ENCODE measurements at regions not wholly inside any gene's neighbourhood (a gene's known extent, or its start where the extent isn't known, plus 50 kb on each side); places are given as distances from the start of the nearest gene placed in this dataset.
"Not testable (repeated sequence)": the region's sequence is repeated elsewhere in the genome, so short reads cannot be mapped to it uniquely, and the experiment has no call there.

DNA sequence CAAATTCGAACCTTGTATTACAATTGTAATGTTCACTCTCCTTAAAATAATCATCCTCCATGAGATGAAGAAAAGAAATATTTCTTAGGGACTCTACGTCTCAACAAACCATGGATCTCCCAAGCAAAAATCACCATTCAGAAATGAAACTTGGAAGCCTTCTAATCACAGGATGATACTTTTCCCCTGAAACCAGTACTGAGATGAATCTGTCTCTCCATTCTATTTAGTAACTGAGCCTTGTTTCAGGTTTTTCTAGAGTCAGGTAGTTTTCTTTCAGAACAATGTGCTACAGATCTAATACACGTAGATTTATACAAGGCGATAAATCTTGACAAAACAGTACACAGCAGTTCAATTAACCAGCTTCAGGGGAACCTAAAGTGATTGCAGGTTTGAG is 660.1 kb upstream of the CBLB start:
- ATAC-seq: no peak
- DNase-seq: no peak
- Histone ChIP-seq H3K4me3 (no peak overlapping the region), H3K27ac (no peak overlapping the region), H3K27me3 (no peaks in the 10 kb centered on the region), H3K9me3 (no peaks in the 10 kb centered on the region), H3K4me1 (no peaks in the 10 kb centered on the region), H3K36me3 (no peaks in the 10 kb centered on the region)
- TF ChIP-seq, protein P1, sequence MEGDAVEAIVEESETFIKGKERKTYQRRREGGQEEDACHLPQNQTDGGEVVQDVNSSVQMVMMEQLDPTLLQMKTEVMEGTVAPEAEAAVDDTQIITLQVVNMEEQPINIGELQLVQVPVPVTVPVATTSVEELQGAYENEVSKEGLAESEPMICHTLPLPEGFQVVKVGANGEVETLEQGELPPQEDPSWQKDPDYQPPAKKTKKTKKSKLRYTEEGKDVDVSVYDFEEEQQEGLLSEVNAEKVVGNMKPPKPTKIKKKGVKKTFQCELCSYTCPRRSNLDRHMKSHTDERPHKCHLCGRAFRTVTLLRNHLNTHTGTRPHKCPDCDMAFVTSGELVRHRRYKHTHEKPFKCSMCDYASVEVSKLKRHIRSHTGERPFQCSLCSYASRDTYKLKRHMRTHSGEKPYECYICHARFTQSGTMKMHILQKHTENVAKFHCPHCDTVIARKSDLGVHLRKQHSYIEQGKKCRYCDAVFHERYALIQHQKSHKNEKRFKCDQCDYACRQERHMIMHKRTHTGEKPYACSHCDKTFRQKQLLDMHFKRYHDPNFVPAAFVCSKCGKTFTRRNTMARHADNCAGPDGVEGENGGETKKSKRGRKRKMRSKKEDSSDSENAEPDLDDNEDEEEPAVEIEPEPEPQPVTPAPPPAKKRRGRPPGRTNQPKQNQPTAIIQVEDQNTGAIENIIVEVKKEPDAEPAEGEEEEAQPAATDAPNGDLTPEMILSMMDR (IDR thresholded peaks at IDR 0.05): no peak
- intact Hi-C loops (cut with DNase I): no loop called here

DNA sequence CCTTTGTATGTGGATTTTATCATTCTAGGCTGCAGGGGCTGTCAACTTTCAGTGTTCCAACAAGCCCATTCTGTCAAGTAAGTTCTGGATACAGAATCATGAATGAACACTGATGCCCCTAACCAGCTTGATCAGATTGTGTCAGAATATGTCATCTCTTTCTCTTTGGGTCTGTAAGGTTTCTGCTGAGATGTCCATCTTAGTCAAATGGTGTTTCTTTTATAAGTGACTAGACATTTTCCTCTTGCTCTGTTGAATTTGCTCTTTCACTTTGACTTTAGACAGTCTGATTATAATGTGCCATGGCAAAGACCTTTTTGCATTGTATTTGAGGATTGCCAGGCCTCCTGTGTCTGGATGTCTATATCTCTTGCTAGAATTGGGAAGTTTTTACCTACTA is 660.9 kb upstream of the CBLB start:
- H3K4me3 ChIP-seq: no peak overlapping the region
- H3K27ac ChIP-seq: no peak overlapping the region
- no peaks in the 10 kb centered on the region for H3K4me1 ChIP-seq
- no peaks in the 10 kb centered on the region for H3K9me3 ChIP-seq
- ATAC-seq: no peak
- intact Hi-C loops (cut with DNase I): no loop called here
- H3K36me3 ChIP-seq: no peaks in the 10 kb centered on the region
- no peak for DNase-seq
- TF ChIP-seq, protein P1 (IDR thresholded peaks at IDR 0.05): no peak
- no peaks in the 10 kb centered on the region for H3K27me3 ChIP-seq

DNA sequence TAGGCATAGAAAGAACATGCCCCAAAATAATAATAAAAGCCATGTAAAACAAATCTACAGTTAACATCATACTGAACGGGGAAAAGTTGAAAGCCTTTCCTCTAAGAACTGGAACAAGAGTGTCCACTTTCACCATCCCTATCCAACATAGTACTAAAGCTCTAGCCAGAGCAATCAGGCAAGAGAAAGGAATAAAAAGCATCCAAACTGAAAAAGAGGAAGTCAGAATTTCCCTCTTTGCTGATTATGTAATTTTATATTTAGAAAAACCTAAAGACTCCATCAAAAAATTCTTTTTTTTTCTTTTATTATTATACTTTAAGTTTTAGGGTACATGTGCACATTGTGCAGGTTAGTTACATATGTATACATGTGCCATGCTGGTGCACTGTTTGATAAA is 661.6 kb upstream of the CBLB start:
- no peak for DNase-seq
- H3K4me1 ChIP-seq: no peaks in the 10 kb centered on the region
- H3K27ac ChIP-seq: no peak overlapping the region
- H3K9me3 ChIP-seq: no peaks in the 10 kb centered on the region
- H3K27me3 ChIP-seq: no peaks in the 10 kb centered on the region
- H3K36me3 ChIP-seq: no peaks in the 10 kb centered on the region
- intact Hi-C loops (cut with DNase I): no loop called here
- no peak for ATAC-seq
- no peak overlapping the region for H3K4me3 ChIP-seq
- TF ChIP-seq, protein P1 (IDR thresholded peaks at IDR 0.05): no peak

DNA sequence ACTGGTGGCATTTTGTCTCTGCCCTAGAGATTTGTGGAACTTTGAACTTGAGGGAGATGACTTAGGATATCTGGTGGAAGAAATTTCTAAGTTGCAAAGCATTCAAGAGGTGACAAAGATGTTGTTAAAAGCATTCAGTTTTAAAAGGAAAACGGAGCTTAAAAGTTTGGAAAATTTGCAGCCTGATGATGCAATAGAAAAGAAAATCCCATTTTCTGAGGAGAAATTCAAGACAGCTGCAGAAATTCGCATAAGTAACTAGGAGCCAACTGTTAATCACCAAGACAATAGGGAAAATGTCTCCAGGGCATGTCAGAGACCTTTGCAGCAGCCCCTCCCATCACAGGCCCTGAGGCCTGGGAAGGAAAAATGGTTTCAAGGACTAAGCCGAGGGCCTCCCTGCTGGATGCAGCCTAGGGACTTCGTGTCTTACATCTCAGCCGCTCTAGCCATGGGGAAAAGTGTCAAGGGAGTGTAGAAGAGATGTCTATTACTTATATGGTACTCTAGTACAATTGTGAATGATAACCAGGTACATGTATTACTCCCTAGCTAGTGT is 663.0 kb upstream of the CBLB start:
- H3K9me3 ChIP-seq; H3K4me1 ChIP-seq; DNase-seq; intact Hi-C loops (cut with DNase I); H3K27ac ChIP-seq; H3K27me3 ChIP-seq; H3K36me3 ChIP-seq; H3K4me3 ChIP-seq; ATAC-seq: not testable (repeated sequence)

DNA sequence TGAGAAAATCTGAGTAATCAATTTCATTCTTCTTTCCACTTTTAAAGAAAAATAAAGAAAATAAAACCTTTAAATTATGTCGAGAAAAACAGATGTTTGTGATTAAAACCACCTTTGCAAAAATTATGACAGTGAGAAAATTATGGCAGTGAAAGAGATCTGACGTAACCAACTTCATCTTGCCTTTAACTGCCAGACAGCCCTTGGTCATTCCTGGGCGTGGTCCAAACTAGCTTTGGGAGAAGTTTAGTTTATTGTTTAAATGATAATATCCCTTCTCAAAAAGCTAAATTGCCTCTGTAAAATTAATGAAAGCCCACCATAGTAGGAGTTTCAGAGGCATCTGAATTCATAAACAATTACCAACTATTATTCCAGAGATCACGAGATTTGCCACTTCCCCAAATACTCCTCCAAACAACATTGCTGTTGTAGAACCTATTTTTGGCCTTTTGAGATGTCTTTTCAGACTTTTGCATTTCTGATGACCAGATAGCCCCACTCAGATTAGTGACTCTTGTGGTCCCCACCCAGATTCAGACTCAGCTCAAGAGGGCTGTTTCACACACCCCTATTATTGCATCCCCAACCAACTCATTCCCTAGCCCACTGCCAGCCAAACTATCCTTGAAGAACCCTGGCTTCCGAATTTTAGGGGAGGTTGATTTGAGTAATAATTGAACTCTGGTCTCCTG is 664.4 kb upstream of the CBLB start:
- Histone ChIP-seq H3K36me3 (no peaks in the 10 kb centered on the region), H3K4me3 (no peak overlapping the region), H3K4me1 (no peaks in the 10 kb centered on the region), H3K9me3 (peaks cover 5% of the 10 kb centered on the region), H3K27ac (no peak overlapping the region), H3K27me3 (no peaks in the 10 kb centered on the region)
- ATAC-seq (no peak), DNase-seq (no peak)
- TF ChIP-seq, protein P1 (IDR thresholded peaks at IDR 0.05): no peak
- intact Hi-C loops (cut with DNase I): no loop called here

DNA sequence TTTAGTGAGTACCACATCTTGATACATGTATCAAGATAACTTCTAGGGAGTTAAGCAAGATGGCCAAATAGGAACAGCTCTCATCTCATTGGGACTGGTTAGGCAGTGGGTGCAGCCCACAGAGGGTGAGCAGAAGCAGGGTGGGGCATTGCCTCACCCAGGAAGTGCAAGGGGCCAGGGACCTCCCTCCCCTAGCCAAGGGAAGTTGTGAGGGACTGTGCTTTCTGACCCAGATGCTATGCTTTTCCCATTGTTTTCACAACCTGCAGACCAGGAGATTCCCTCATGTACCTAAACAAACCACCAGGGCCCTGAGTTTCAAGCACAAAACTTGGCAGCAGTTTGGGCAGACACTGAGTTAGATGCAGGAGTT is 665.0 kb upstream of the CBLB start:
- Histone ChIP-seq H3K36me3 (no peaks in the 10 kb centered on the region), H3K4me1 (no peaks in the 10 kb centered on the region), H3K4me3 (no peak overlapping the region), H3K27me3 (no peaks in the 10 kb centered on the region), H3K27ac (no peak overlapping the region), H3K9me3 (peaks cover 8% of the 10 kb centered on the region)
- DNase-seq (no peak), ATAC-seq (no peak)
- TF ChIP-seq, protein P1 (IDR thresholded peaks at IDR 0.05): no peak
- intact Hi-C loops (cut with DNase I): no loop called here
